ENCODE measurements at regions not wholly inside any gene's neighbourhood (a gene's known extent, or its start where the extent isn't known, plus 50 kb on each side); places are given as distances from the start of the nearest gene placed in this dataset.

- CTCF ChIA-PET, result no interaction called here
- ATAC-seq, result no peak
- Mint-ChIP-seq H3K27me3 (peaks cover 16% of the 10 kb centered on the region), H3K27ac (no peak overlapping the region), H3K4me3 (no peak overlapping the region), H3K9me3 (ENCODE audit: low read depth) (no peaks in the 10 kb centered on the region), H3K36me3 (ENCODE audit: low read depth) (no peaks in the 10 kb centered on the region), H3K4me1 (no peaks in the 10 kb centered on the region)
- intact Hi-C loops (cut with DNase I, micrococcal nuclease), result no loop called here
- POLR2A ChIA-PET, result no interaction called here
- no peak for DNase-seq
Measured at GRCh38 chr17:34122515-34122914, 132.6 kb upstream of the CCL2 start.

GRCh38 chr17:34125010-34125409 lies 130.1 kb upstream of the CCL2 start:
- Mint-ChIP-seq H3K36me3 (ENCODE audit: low read depth) (no peaks in the 10 kb centered on the region), H3K27me3 (peaks cover 12% of the 10 kb centered on the region), H3K4me1 (no peaks in the 10 kb centered on the region), H3K4me3 (no peak overlapping the region), H3K9me3 (ENCODE audit: low read depth) (no peaks in the 10 kb centered on the region), H3K27ac (no peak overlapping the region)
- intact Hi-C loops (cut with DNase I, micrococcal nuclease), result no loop called here
- DNase-seq (no peak), ATAC-seq (no peak)
- POLR2A ChIA-PET, result no interaction called here
- CTCF ChIA-PET, result no interaction called here

- Mint-ChIP-seq H3K27ac (no peak overlapping the region), H3K36me3 (ENCODE audit: low read depth) (no peaks in the 10 kb centered on the region), H3K4me1 (no peaks in the 10 kb centered on the region), H3K9me3 (ENCODE audit: low read depth) (no peaks in the 10 kb centered on the region), H3K4me3 (no peak overlapping the region), H3K27me3 (peaks cover 10% of the 10 kb centered on the region)
- CTCF ChIA-PET, result no interaction called here
- DNase-seq (no peak), ATAC-seq (no peak)
- intact Hi-C loops (cut with DNase I, micrococcal nuclease), result no loop called here
- POLR2A ChIA-PET, result no interaction called here
Measured at GRCh38 chr17:34125921-34126320, 129.2 kb upstream of the CCL2 start.

GRCh38 chr17:34126496-34126895 lies 128.6 kb upstream of the CCL2 start:
- POLR2A ChIA-PET, result no interaction called here
- H3K27me3 Mint-ChIP-seq, result peaks cover 7% of the 10 kb centered on the region
- H3K36me3 Mint-ChIP-seq (ENCODE audit: low read depth), result no peaks in the 10 kb centered on the region
- no peaks in the 10 kb centered on the region for H3K9me3 Mint-ChIP-seq (ENCODE audit: low read depth)
- no peak overlapping the region for H3K4me3 Mint-ChIP-seq
- DNase-seq, result no peak
- H3K27ac Mint-ChIP-seq, result no peak overlapping the region
- intact Hi-C loops (cut with DNase I, micrococcal nuclease), result no loop called here
- ATAC-seq, result no peak
- no peaks in the 10 kb centered on the region for H3K4me1 Mint-ChIP-seq
- CTCF ChIA-PET, result no interaction called here

- no peak for ATAC-seq
- DNase-seq, result no peak
- Mint-ChIP-seq H3K27ac (no peak overlapping the region), H3K36me3 (ENCODE audit: low read depth) (no peaks in the 10 kb centered on the region), H3K27me3 (peaks cover 4% of the 10 kb centered on the region), H3K4me1 (no peaks in the 10 kb centered on the region), H3K9me3 (ENCODE audit: low read depth) (no peaks in the 10 kb centered on the region), H3K4me3 (no peak overlapping the region)
- CTCF ChIA-PET, result no interaction called here
- POLR2A ChIA-PET, result no interaction called here
- intact Hi-C loops (cut with DNase I, micrococcal nuclease), result no loop called here
Measured at GRCh38 chr17:34126965-34127364, 128.1 kb upstream of the CCL2 start.

- ChIA-PET CTCF (interaction anchor here (0.7 kb wide), 1 partner anchor 14 kb away, joined by 5 read pairs; no protein-coding TSS in a partner anchor), POLR2A (no interaction called here)
- Mint-ChIP-seq H3K36me3 (ENCODE audit: low read depth) (no peaks in the 10 kb centered on the region), H3K27me3 (peaks cover 3% of the 10 kb centered on the region), H3K4me3 (no peak overlapping the region), H3K27ac (no peak overlapping the region), H3K4me1 (no peaks in the 10 kb centered on the region), H3K9me3 (ENCODE audit: low read depth) (no peaks in the 10 kb centered on the region)
- ATAC-seq (no peak), DNase-seq (no peak)
- intact Hi-C loops (cut with DNase I, micrococcal nuclease), result no loop called here
Measured at GRCh38 chr17:34130544-34130943, 124.5 kb upstream of the CCL2 start.

GRCh38 chr17:34131386-34131785 lies 123.7 kb upstream of the CCL2 start:
- no peak for DNase-seq
- Mint-ChIP-seq H3K27ac (no peak overlapping the region), H3K27me3 (peaks cover 3% of the 10 kb centered on the region), H3K36me3 (ENCODE audit: low read depth) (no peaks in the 10 kb centered on the region), H3K4me1 (no peaks in the 10 kb centered on the region), H3K9me3 (ENCODE audit: low read depth) (no peaks in the 10 kb centered on the region), H3K4me3 (no peak overlapping the region)
- intact Hi-C loops (cut with DNase I, micrococcal nuclease), result no loop called here
- CTCF ChIA-PET, result interaction anchor here (0.7 kb wide), 1 partner anchor 13 kb away, joined by 5 read pairs; no protein-coding TSS in a partner anchor
- POLR2A ChIA-PET, result no interaction called here
- ATAC-seq, result no peak

GRCh38 chr17:34133350-34133749 lies 121.7 kb upstream of the CCL2 start:
- Mint-ChIP-seq H3K4me3 (no peak overlapping the region), H3K27ac (no peak overlapping the region), H3K36me3 (ENCODE audit: low read depth) (no peaks in the 10 kb centered on the region), H3K9me3 (ENCODE audit: low read depth) (no peaks in the 10 kb centered on the region), H3K4me1 (no peaks in the 10 kb centered on the region), H3K27me3 (peaks cover 3% of the 10 kb centered on the region)
- ChIA-PET POLR2A (no interaction called here), CTCF (interaction anchor here (1.2 kb wide), 1 partner anchor 11 kb away, joined by 3 read pairs; no protein-coding TSS in a partner anchor)
- ATAC-seq (no peak), DNase-seq (no peak)
- intact Hi-C loops (cut with DNase I, micrococcal nuclease), result no loop called here

GRCh38 chr17:34135841-34136240 lies 119.2 kb upstream of the CCL2 start:
- POLR2A ChIA-PET, result no interaction called here
- H3K9me3 Mint-ChIP-seq (ENCODE audit: low read depth), result no peaks in the 10 kb centered on the region
- DNase-seq, result no peak
- H3K4me1 Mint-ChIP-seq, result no peaks in the 10 kb centered on the region
- no peak overlapping the region for H3K27ac Mint-ChIP-seq
- no peak for ATAC-seq
- CTCF ChIA-PET, result interaction anchor here (3.5 kb wide), 1 partner anchor 10 kb away, joined by 13 read pairs; no protein-coding TSS in a partner anchor
- H3K36me3 Mint-ChIP-seq (ENCODE audit: low read depth), result no peaks in the 10 kb centered on the region
- H3K4me3 Mint-ChIP-seq, result no peak overlapping the region
- intact Hi-C loops (cut with DNase I, micrococcal nuclease), result no loop called here
- H3K27me3 Mint-ChIP-seq, result peaks cover 12% of the 10 kb centered on the region

GRCh38 chr17:34140006-34140405 lies 115.1 kb upstream of the CCL2 start:
- intact Hi-C loops (cut with DNase I, micrococcal nuclease), result no loop called here
- DNase-seq (no peak), ATAC-seq (no peak)
- Mint-ChIP-seq H3K27me3 (peaks cover 11% of the 10 kb centered on the region), H3K9me3 (ENCODE audit: low read depth) (no peaks in the 10 kb centered on the region), H3K27ac (no peak overlapping the region), H3K36me3 (ENCODE audit: low read depth) (no peaks in the 10 kb centered on the region), H3K4me1 (no peaks in the 10 kb centered on the region), H3K4me3 (no peak overlapping the region)
- ChIA-PET POLR2A (no interaction called here), CTCF (interaction anchor here (0.6 to 1.3 kb wide), 2 partner anchors 15 to 1162 kb away, joined by 3 to 4 read pairs; no protein-coding TSS in a partner anchor)

GRCh38 chr17:34141590-34141989 lies 113.5 kb upstream of the CCL2 start:
- H3K27me3 Mint-ChIP-seq, result peaks cover 16% of the 10 kb centered on the region
- no peak overlapping the region for H3K27ac Mint-ChIP-seq
- no peak for DNase-seq
- H3K36me3 Mint-ChIP-seq (ENCODE audit: low read depth), result no peaks in the 10 kb centered on the region
- no peaks in the 10 kb centered on the region for H3K4me1 Mint-ChIP-seq
- H3K9me3 Mint-ChIP-seq (ENCODE audit: low read depth), result no peaks in the 10 kb centered on the region
- ChIA-PET CTCF (interaction anchor here (1.3 kb wide), 1 partner anchor 13 kb away, joined by 3 read pairs; no protein-coding TSS in a partner anchor), POLR2A (no interaction called here)
- H3K4me3 Mint-ChIP-seq, result no peak overlapping the region
- intact Hi-C loops (cut with DNase I, micrococcal nuclease), result no loop called here
- ATAC-seq, result no peak

- no peaks in the 10 kb centered on the region for H3K36me3 Mint-ChIP-seq (ENCODE audit: low read depth)
- no peaks in the 10 kb centered on the region for H3K4me1 Mint-ChIP-seq
- H3K9me3 Mint-ChIP-seq (ENCODE audit: low read depth), result no peaks in the 10 kb centered on the region
- POLR2A ChIA-PET, result no interaction called here
- intact Hi-C loops (cut with DNase I, micrococcal nuclease), result no loop called here
- CTCF ChIA-PET, result no interaction called here
- ATAC-seq (no peak), DNase-seq (no peak)
- H3K4me3 Mint-ChIP-seq, result no peak overlapping the region
- no peak overlapping the region for H3K27ac Mint-ChIP-seq
- H3K27me3 Mint-ChIP-seq, result peaks cover 16% of the 10 kb centered on the region
Measured at GRCh38 chr17:34143430-34143829, 111.7 kb upstream of the CCL2 start.

All from activated CD4-positive, alpha-beta T cell treated with anti-CD3 and anti-CD28 coated beads for 36 hours (primary cell).